ENCODE measurements at regions not wholly inside any gene's neighbourhood (a gene's known extent, or its start where the extent isn't known, plus 50 kb on each side); places are given as distances from the start of the nearest gene placed in this dataset.

- H3K27me3 ChIP-seq = no peaks in the 10 kb centered on the region
- H3K4me1 ChIP-seq (ENCODE audit: insufficient read depth) = peaks cover 23% of the 10 kb centered on the region
- H4K20me1 ChIP-seq (ENCODE audit: insufficient read depth, poor library complexity, severe bottlenecking) = no peaks in the 10 kb centered on the region
- peak overlapping the region; percentile 57 for H3K4me2 ChIP-seq
- no peaks in the 10 kb centered on the region for H3K9me2 ChIP-seq (replicated peaks; ENCODE audit: insufficient read depth)
- no peak overlapping the region for H3K4me3 ChIP-seq
- WGBS (ENCODE audit: low lambda C conversion rate, missing lambda C conversion rate) = 38% methylated on average over 2 of the region's 2 CpGs
- no peak overlapping the region for H2AFZ ChIP-seq
- TF ChIP-seq EZH2 (IDR thresholded peaks at IDR 0.05; ENCODE audit: borderline replicate concordance) (no peak), EZH2phosphoT487 (IDR thresholded peaks at IDR 0.05; ENCODE audit: low read depth, severe bottlenecking, unreplicated experiment) (no peak)
- TF ChIP-seq, protein P1, sequence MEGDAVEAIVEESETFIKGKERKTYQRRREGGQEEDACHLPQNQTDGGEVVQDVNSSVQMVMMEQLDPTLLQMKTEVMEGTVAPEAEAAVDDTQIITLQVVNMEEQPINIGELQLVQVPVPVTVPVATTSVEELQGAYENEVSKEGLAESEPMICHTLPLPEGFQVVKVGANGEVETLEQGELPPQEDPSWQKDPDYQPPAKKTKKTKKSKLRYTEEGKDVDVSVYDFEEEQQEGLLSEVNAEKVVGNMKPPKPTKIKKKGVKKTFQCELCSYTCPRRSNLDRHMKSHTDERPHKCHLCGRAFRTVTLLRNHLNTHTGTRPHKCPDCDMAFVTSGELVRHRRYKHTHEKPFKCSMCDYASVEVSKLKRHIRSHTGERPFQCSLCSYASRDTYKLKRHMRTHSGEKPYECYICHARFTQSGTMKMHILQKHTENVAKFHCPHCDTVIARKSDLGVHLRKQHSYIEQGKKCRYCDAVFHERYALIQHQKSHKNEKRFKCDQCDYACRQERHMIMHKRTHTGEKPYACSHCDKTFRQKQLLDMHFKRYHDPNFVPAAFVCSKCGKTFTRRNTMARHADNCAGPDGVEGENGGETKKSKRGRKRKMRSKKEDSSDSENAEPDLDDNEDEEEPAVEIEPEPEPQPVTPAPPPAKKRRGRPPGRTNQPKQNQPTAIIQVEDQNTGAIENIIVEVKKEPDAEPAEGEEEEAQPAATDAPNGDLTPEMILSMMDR (IDR thresholded peaks at IDR 0.05; ENCODE audit: poor library complexity) = no peak
- H3K27ac ChIP-seq = peak overlapping the region; percentile 48
- H3K36me3 ChIP-seq (replicated peaks; ENCODE audit: insufficient read depth, low read depth) = no peaks in the 10 kb centered on the region
- no peaks in the 10 kb centered on the region for H3K9me3 ChIP-seq (ENCODE audit: low read depth)
- no peak for DNase-seq (ENCODE audit: low spot score)
- no peaks in the 10 kb centered on the region for H3K79me2 ChIP-seq
These were observed 191.2 kb upstream of the LNX1 start for GRCh38 chr4:53782458-53782845.

- WGBS (ENCODE audit: low lambda C conversion rate, missing lambda C conversion rate) = 45% methylated on average over 10 of the region's 10 CpGs
- no peak for DNase-seq (ENCODE audit: low spot score)
- Histone ChIP-seq H3K4me1 (ENCODE audit: insufficient read depth) (peaks cover 25% of the 10 kb centered on the region), H3K36me3 (replicated peaks; ENCODE audit: insufficient read depth, low read depth) (no peaks in the 10 kb centered on the region), H3K27ac (peak overlapping the region; percentile 48), H3K4me3 (no peak overlapping the region), H3K4me2 (peak overlapping the region; percentile 57), H2AFZ (no peak overlapping the region), H3K9me3 (ENCODE audit: low read depth) (no peaks in the 10 kb centered on the region), H4K20me1 (ENCODE audit: insufficient read depth, poor library complexity, severe bottlenecking) (no peaks in the 10 kb centered on the region), H3K9me2 (replicated peaks; ENCODE audit: insufficient read depth) (no peaks in the 10 kb centered on the region), H3K79me2 (no peaks in the 10 kb centered on the region), H3K27me3 (no peaks in the 10 kb centered on the region)
- no peak for TF ChIP-seq EZH2phosphoT487 (IDR thresholded peaks at IDR 0.05; ENCODE audit: low read depth, severe bottlenecking, unreplicated experiment)
- TF ChIP-seq, protein P1 (IDR thresholded peaks at IDR 0.05; ENCODE audit: poor library complexity) = no peak
- no peak for TF ChIP-seq EZH2 (IDR thresholded peaks at IDR 0.05; ENCODE audit: borderline replicate concordance)
These were observed 190.6 kb upstream of the LNX1 start for GRCh38 chr4:53781629-53782457.

DNA sequence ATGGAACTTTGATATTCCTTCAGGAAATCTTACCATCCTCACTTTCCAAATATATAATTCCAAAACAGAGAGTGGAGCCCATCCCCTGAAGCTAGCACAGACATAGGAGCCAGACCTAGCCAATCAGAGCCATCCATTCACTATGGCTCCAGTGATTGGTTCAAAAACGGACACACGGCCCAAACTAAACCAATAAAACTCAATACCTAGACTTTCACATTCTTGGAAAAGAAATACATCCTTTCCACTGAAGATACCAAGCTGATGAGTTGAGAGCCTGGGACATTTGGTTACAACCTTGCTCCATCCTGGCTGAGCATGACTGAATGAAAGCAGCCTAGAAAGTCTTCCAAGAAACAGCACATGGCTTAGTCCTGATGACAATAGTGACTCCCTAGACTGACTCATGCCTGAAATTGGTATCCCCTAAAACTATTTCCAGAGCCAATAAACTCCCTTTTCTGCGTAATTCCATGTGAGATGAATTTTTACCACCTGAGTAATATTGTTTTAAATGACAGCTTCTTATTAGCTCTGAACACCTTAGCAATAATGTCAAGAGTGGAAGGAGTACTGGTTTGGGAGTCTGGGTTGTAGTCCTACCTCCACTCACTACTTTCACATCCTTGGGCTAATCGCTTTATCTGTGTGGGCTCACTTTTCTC lies 189.6 kb upstream of the LNX1 start:
- 86% methylated on average over 4 of the region's 4 CpGs for WGBS (ENCODE audit: low lambda C conversion rate, missing lambda C conversion rate)
- Histone ChIP-seq H3K36me3 (replicated peaks; ENCODE audit: insufficient read depth, low read depth) (no peaks in the 10 kb centered on the region), H3K27me3 (no peaks in the 10 kb centered on the region), H4K20me1 (ENCODE audit: insufficient read depth, poor library complexity, severe bottlenecking) (no peaks in the 10 kb centered on the region), H3K79me2 (no peaks in the 10 kb centered on the region), H2AFZ (no peak overlapping the region), H3K4me3 (no peak overlapping the region), H3K4me2 (peak overlapping the region; percentile 57), H3K4me1 (ENCODE audit: insufficient read depth) (peaks cover 24% of the 10 kb centered on the region), H3K9me3 (ENCODE audit: low read depth) (no peaks in the 10 kb centered on the region), H3K9me2 (replicated peaks; ENCODE audit: insufficient read depth) (no peaks in the 10 kb centered on the region), H3K27ac (peak overlapping the region; percentile 48)
- TF ChIP-seq, protein P1 (IDR thresholded peaks at IDR 0.05; ENCODE audit: poor library complexity) = no peak
- TF ChIP-seq EZH2 (IDR thresholded peaks at IDR 0.05; ENCODE audit: borderline replicate concordance) = no peak
- TF ChIP-seq EZH2phosphoT487 (IDR thresholded peaks at IDR 0.05; ENCODE audit: low read depth, severe bottlenecking, unreplicated experiment) = no peak
- DNase-seq (ENCODE audit: low spot score) = no peak

Data from hepatocyte (in vitro differentiated cells).